Activated naive CD4-positive, alpha-beta T cell treated with anti-CD3 and anti-CD28 coated beads, Interleukin-2, amount 10 ng/mL, durations not matched to agents 7 days and 5 days (primary cell): ENCODE measurements at regions not wholly inside any gene's neighbourhood (a gene's known extent, or its start where the extent isn't known, plus 50 kb on each side); places are given as distances from the start of the nearest gene placed in this dataset.

Experiments used
- CTCF ChIA-PET: fragments of 350-600 bp; sonication (Branson Sonifier 250); formaldehyde crosslinking; loops from one replicate; lab custom pipeline; 2021; ENCODE audit warnings: antibody characterized with exemption; lab: Charles Lee
- DNase-seq: peaks from one replicate; pipeline ENCODE4 v3.0.0-alpha.2; 2020
- H3K27ac Mint-ChIP-seq: one replicate; pipeline ENCODE4 v1.8.0; 2021; ENCODE audit warnings: mild to moderate bottlenecking, moderate library complexity, mixed read lengths
- H3K27me3 Mint-ChIP-seq: one replicate; pipeline ENCODE4 v1.8.0; 2021; ENCODE audit warnings: mild to moderate bottlenecking, mixed read lengths
- H3K36me3 Mint-ChIP-seq: one replicate; pipeline ENCODE4 v1.8.0; 2021; ENCODE audit warnings: mixed read lengths
- H3K4me1 Mint-ChIP-seq: one replicate; pipeline ENCODE4 v1.8.0; 2021; ENCODE audit warnings: mixed read lengths
- H3K4me3 Mint-ChIP-seq: one replicate; pipeline ENCODE4 v1.8.0; 2021; ENCODE audit warnings: mild to moderate bottlenecking, moderate library complexity, mixed read lengths
- H3K9me3 Mint-ChIP-seq: one replicate; pipeline ENCODE4 v1.8.0; 2021; ENCODE audit warnings: mixed read lengths

DNA sequence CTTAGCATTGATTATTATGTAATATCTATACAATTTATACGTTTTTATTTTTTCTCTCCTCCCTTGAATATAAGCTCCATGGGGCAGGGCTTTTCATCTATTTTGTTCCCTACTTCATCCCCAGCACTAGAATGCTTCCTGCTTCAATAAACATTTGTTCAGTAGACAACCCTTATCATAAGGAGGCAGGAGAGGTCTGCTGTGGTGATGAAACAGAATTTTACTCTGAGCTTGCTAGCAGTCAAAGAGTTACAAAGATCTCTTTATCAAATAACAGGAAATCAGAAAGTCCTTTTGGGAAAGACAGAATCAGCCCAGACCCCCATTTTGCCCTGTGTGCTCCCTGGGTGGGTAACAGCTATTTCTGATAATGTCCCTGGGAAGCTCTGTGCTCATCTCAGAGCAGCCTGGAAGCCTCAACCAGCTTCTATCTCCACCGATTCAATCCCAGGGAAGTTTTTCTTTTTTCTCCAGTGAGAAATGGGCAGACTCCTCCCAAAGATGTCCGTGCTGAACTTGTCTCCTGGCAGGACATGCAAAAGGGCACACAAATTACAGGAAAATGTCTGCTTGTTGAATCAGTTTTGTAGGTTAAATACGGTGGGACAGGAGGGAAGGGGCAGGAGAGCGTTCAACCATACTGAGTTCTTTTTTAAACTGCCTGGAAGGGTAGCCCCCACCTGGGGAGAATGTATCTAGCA, 84.7 kb upstream of the PKDCC start:
- DNase-seq, result no peak
- H3K27me3 Mint-ChIP-seq, result peaks cover 18% of the 10 kb centered on the region
- no peaks in the 10 kb centered on the region for H3K9me3 Mint-ChIP-seq
- CTCF ChIA-PET, result no interaction called here
- no peak overlapping the region for H3K27ac Mint-ChIP-seq
- H3K4me1 Mint-ChIP-seq, result no peaks in the 10 kb centered on the region
- H3K36me3 Mint-ChIP-seq, result no peaks in the 10 kb centered on the region
- H3K4me3 Mint-ChIP-seq, result no peak overlapping the region

GRCh38 chr2:41963661-41964525, 83.9 kb upstream of the PKDCC start:
- H3K27me3 Mint-ChIP-seq, result peaks cover 18% of the 10 kb centered on the region
- no peaks in the 10 kb centered on the region for H3K9me3 Mint-ChIP-seq
- no peak for DNase-seq
- H3K27ac Mint-ChIP-seq, result no peak overlapping the region
- no peak overlapping the region for H3K4me3 Mint-ChIP-seq
- no peaks in the 10 kb centered on the region for H3K4me1 Mint-ChIP-seq
- H3K36me3 Mint-ChIP-seq, result no peaks in the 10 kb centered on the region
- CTCF ChIA-PET, result no interaction called here

- no peak overlapping the region for H3K27ac Mint-ChIP-seq
- H3K27me3 Mint-ChIP-seq, result peaks cover 16% of the 10 kb centered on the region
- DNase-seq, result no peak
- H3K9me3 Mint-ChIP-seq, result no peaks in the 10 kb centered on the region
- H3K4me3 Mint-ChIP-seq, result no peak overlapping the region
- H3K36me3 Mint-ChIP-seq, result no peaks in the 10 kb centered on the region
- no peaks in the 10 kb centered on the region for H3K4me1 Mint-ChIP-seq
- CTCF ChIA-PET, result no interaction called here
Measured at GRCh38 chr2:41965173-41965908, 82.5 kb upstream of the PKDCC start.

GRCh38 chr2:41965909-41966295, 81.9 kb upstream of the PKDCC start:
- no peaks in the 10 kb centered on the region for H3K4me1 Mint-ChIP-seq
- no peak overlapping the region for H3K27ac Mint-ChIP-seq

DNA sequence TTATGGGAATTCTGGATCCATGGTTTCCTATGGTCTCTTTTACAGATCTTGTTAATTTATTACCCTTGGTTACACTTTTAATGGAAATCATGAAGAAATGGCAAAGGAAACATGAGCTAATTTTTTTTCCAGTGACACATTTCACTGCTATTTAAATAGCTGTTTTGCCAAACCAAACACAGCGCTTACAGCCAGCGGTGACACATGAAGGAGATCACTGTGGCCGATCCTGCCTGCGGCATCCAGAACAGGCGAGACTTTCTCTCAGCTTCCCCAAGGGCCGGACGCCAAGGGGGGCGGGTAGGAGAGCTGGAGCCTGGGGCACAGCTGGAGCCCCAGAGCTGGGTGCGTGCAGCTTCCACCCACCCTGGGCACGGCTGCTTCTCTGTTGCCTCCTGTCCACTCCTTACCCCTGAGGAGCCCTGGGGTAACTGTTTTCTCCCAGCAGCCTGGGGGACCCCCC, 81.4 kb upstream of the PKDCC start:
- no peak overlapping the region for H3K27ac Mint-ChIP-seq
- no peak overlapping the region for H3K4me3 Mint-ChIP-seq
- H3K36me3 Mint-ChIP-seq, result no peaks in the 10 kb centered on the region
- no peak for DNase-seq
- H3K9me3 Mint-ChIP-seq, result no peaks in the 10 kb centered on the region
- peaks cover 10% of the 10 kb centered on the region for H3K27me3 Mint-ChIP-seq
- no peaks in the 10 kb centered on the region for H3K4me1 Mint-ChIP-seq
- CTCF ChIA-PET, result no interaction called here

More at GRCh38 chr2:41965909-41966295, 81.9 kb upstream of the PKDCC start:
- Mint-ChIP-seq H3K4me3 (no peak overlapping the region), H3K27me3 (peaks cover 11% of the 10 kb centered on the region), H3K9me3 (no peaks in the 10 kb centered on the region), H3K36me3 (no peaks in the 10 kb centered on the region)
- no peak for DNase-seq
- CTCF ChIA-PET, result no interaction called here

GRCh38 chr2:41966920-41967319, 80.9 kb upstream of the PKDCC start:
- H3K4me3 Mint-ChIP-seq, result no peak overlapping the region
- no peak for DNase-seq
- CTCF ChIA-PET, result no interaction called here
- no peaks in the 10 kb centered on the region for H3K36me3 Mint-ChIP-seq
- peaks cover 10% of the 10 kb centered on the region for H3K27me3 Mint-ChIP-seq
- no peaks in the 10 kb centered on the region for H3K4me1 Mint-ChIP-seq
- no peaks in the 10 kb centered on the region for H3K9me3 Mint-ChIP-seq
- no peak overlapping the region for H3K27ac Mint-ChIP-seq

DNA sequence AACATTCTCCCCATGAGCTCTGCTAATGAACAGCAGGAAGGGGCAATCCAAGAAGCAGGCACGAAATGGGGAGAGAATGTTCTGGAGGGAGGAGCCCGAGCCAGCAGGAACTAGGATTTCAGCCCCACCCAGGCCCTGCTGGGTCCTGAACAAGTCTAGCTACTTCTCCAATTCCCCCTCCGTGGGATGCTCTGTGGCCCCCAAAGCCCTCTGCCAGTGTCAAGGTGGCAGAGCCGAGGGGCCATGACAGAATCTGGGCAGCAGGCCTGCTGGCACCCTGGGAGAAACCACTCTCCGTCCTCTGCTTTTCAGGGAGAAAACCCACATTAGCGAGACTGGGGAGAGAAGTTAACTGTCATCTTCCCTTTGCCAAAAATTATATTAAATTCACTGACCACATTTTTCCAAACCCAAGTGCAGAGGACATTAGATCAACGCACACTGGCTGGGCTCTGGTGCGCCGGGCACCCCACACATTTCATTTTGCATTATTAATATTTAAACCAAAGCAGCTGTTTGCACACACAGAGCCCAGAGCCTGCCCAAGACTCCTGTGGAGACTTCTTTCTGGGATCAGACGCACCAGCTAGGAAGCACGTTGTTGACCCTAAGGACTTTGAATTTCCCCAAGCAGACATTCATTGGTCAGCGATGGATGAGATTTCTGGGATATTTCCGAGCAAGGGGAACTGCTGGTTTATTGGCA, 80.2 kb upstream of the PKDCC start:
- H3K4me3 Mint-ChIP-seq, result no peak overlapping the region
- H3K27ac Mint-ChIP-seq, result no peak overlapping the region
- CTCF ChIA-PET, result no interaction called here
- H3K36me3 Mint-ChIP-seq, result no peaks in the 10 kb centered on the region
- no peaks in the 10 kb centered on the region for H3K4me1 Mint-ChIP-seq
- H3K27me3 Mint-ChIP-seq, result peaks cover 10% of the 10 kb centered on the region
- H3K9me3 Mint-ChIP-seq, result no peaks in the 10 kb centered on the region
- DNase-seq, result no peak

DNA sequence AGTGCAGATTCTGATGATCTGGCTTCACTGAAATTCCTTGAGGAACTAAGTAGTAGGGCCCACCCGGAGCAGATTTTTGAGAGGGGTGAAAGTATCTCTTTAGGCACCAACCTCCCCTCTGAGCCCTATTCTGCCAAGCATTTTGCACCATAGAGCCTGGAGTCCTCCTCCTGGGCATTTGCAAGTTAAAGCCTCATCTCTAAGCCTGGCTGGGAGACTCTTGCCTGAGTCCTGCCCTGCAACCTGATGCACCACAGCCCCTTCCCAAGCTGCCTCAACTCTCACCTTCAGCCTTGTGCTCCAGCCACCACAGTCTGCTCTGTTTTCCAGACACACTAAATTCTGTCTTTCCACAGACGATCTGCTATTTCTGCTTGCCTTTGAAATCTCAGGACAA, 79.6 kb upstream of the PKDCC start:
- CTCF ChIA-PET, result no interaction called here
- no peaks in the 10 kb centered on the region for H3K4me1 Mint-ChIP-seq

GRCh38 chr2:41970988-41971660, 76.7 kb upstream of the PKDCC start:
- DNase-seq, result no peak
- no peaks in the 10 kb centered on the region for H3K4me1 Mint-ChIP-seq
- peaks cover 12% of the 10 kb centered on the region for H3K27me3 Mint-ChIP-seq
- H3K27ac Mint-ChIP-seq, result no peak overlapping the region
- H3K9me3 Mint-ChIP-seq, result no peaks in the 10 kb centered on the region
- CTCF ChIA-PET, result no interaction called here
- no peaks in the 10 kb centered on the region for H3K36me3 Mint-ChIP-seq
- H3K4me3 Mint-ChIP-seq, result no peak overlapping the region

More for the DNA sequence above, 79.6 kb upstream of the PKDCC start:
- Mint-ChIP-seq H3K36me3 (no peaks in the 10 kb centered on the region), H3K27ac (no peak overlapping the region), H3K27me3 (peaks cover 10% of the 10 kb centered on the region), H3K9me3 (no peaks in the 10 kb centered on the region), H3K4me3 (no peak overlapping the region)
- DNase-seq, result no peak

DNA sequence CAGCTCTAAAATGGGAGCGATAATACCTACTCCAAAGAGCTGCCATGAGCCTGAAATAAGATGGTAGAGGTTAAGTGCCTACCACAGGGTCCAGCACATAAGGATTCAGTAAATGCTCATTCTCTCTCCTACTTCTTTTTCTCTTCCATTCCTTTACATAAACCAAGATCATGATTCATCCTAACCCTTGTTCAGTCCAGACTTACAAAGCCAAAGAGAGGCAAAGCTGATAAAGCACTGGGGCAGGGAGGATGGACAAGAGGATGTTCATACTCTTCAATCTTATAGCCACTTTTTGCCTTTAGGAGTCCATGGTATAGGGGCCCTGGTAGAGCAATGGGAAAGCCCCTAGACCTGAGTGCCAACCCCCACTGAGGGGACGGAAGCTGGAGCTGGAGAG, 75.6 kb upstream of the PKDCC start:
- H3K27me3 Mint-ChIP-seq, result peaks cover 9% of the 10 kb centered on the region
- no peaks in the 10 kb centered on the region for H3K36me3 Mint-ChIP-seq

DNA sequence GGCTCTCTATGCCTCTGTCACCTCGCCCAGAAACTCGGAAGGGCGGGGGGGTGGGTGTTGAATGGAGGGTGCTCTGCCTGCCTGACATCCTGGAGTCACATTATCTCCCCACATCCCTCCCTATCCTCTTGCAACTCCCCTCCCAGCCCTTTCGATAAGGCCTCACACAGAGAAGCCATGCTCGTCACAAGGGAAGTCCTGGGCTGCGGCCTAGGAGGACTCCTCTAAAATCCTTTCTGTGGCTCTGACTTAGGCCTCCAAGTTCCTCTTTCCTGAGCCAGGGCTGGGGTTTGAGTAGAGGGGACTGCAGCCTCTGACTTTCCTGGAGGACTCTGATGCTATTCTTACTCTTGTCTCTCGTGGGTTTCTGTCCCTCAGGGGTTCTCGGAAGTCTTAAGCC, 75.0 kb upstream of the PKDCC start:
- Mint-ChIP-seq H3K36me3 (no peaks in the 10 kb centered on the region), H3K4me3 (no peak overlapping the region), H3K9me3 (no peaks in the 10 kb centered on the region), H3K27me3 (peaks cover 8% of the 10 kb centered on the region), H3K4me1 (no peaks in the 10 kb centered on the region), H3K27ac (no peak overlapping the region)
- CTCF ChIA-PET, result no interaction called here
- DNase-seq, result no peak

More for the DNA sequence above, 75.6 kb upstream of the PKDCC start:
- H3K4me1 Mint-ChIP-seq, result no peaks in the 10 kb centered on the region
- no peak overlapping the region for H3K4me3 Mint-ChIP-seq
- no peak for DNase-seq
- no peaks in the 10 kb centered on the region for H3K9me3 Mint-ChIP-seq
- CTCF ChIA-PET, result no interaction called here
- H3K27ac Mint-ChIP-seq, result no peak overlapping the region

DNA sequence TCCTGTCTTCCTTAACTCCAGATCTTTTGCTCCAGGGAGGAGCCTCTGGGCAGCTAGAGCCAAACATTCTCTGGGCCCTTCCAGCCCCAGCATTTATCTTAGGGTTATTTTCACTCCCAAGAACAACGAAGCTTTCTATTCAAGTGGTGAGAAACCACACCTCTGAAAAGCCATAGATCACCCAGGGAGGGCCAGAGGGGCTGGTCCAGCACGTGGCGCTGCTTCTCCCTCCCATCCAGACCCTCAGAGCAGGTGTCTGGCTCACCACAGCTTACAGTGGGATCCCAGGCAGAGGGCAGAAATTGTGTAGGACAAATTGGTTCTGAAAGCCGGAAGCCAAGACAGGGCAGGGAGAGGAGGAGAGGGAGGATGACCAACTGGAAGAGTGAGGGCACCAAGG, 74.0 kb upstream of the PKDCC start:
- no peaks in the 10 kb centered on the region for H3K4me1 Mint-ChIP-seq
- H3K27me3 Mint-ChIP-seq, result peaks cover 8% of the 10 kb centered on the region
- DNase-seq, result no peak
- H3K36me3 Mint-ChIP-seq, result no peaks in the 10 kb centered on the region
- CTCF ChIA-PET, result no interaction called here
- no peaks in the 10 kb centered on the region for H3K9me3 Mint-ChIP-seq
- H3K4me3 Mint-ChIP-seq, result no peak overlapping the region
- H3K27ac Mint-ChIP-seq, result no peak overlapping the region

GRCh38 chr2:41981417-41981816, 66.4 kb upstream of the PKDCC start:
- CTCF ChIA-PET, result no interaction called here
- Mint-ChIP-seq H3K9me3 (no peaks in the 10 kb centered on the region), H3K27ac (no peak overlapping the region), H3K4me1 (no peaks in the 10 kb centered on the region), H3K4me3 (no peak overlapping the region), H3K36me3 (no peaks in the 10 kb centered on the region), H3K27me3 (peaks cover 12% of the 10 kb centered on the region)
- no peak for DNase-seq
